ENCODE measurements at regions not wholly inside any gene's neighbourhood (a gene's known extent, or its start where the extent isn't known, plus 50 kb on each side); places are given as distances from the start of the nearest gene placed in this dataset.

- ATAC-seq: no peak
- no peak for TF ChIP-seq KLF16 (IDR thresholded peaks at IDR 0.05)
- no peak for TF ChIP-seq CEBPZ (IDR thresholded peaks at IDR 0.05; ENCODE audit: borderline replicate concordance, low read depth, low read length)
- TF ChIP-seq RBBP5 (IDR thresholded peaks at IDR 0.05; ENCODE audit: borderline replicate concordance, insufficient read depth, low read length, poor library complexity, severe bottlenecking): no peak
- no peak for TF ChIP-seq MCM7 (IDR thresholded peaks at IDR 0.05)
- TF ChIP-seq ZNF785 (CRISPR knock-in tag; IDR thresholded peaks at IDR 0.05): no peak
- no peak for TF ChIP-seq CHD1 (IDR thresholded peaks at IDR 0.05; ENCODE audit: low read length)
- TF ChIP-seq ZNF436 (CRISPR knock-in tag; IDR thresholded peaks at IDR 0.05): no peak
- no peak for TF ChIP-seq TFE3 (CRISPR knock-in tag; IDR thresholded peaks at IDR 0.05)
- TF ChIP-seq GATA2 (CRISPR knock-in tag; IDR thresholded peaks at IDR 0.05): no peak
- TF ChIP-seq MXI1 (IDR thresholded peaks at IDR 0.05; ENCODE audit: low read depth, low read length): no peak
- no peak for TF ChIP-seq ELF2 (CRISPR knock-in tag; IDR thresholded peaks at IDR 0.05)
- no peak for TF ChIP-seq CCAR2 (IDR thresholded peaks at IDR 0.05; ENCODE audit: low read depth, low read length)
- no peak for TF ChIP-seq USF1 (CRISPR knock-in tag; IDR thresholded peaks at IDR 0.05)
- TF ChIP-seq ZNF140 (CRISPR knock-in tag; IDR thresholded peaks at IDR 0.05): no peak
- no peak for TF ChIP-seq SNIP1 (IDR thresholded peaks at IDR 0.05; ENCODE audit: low read depth)
- no peak for TF ChIP-seq ZSCAN32 (CRISPR knock-in tag; IDR thresholded peaks at IDR 0.05)
- Histone ChIP-seq H3K9me1 (ENCODE audit: control insufficient read depth, insufficient read depth, low read length) (no peaks in the 10 kb centered on the region), H3K4me3 (no peak overlapping the region), H3K4me2 (ENCODE audit: insufficient read depth, low read length) (no peak overlapping the region), H3K4me1 (replicated peaks in 1 of 2; ENCODE audit: control insufficient read depth in 2 of 2, insufficient read depth in 2 of 2, low read length in 2 of 2) (no peaks in the 10 kb centered on the region), H3K9ac (ENCODE audit: insufficient read depth in 1 of 2, low read depth in 2 of 2, low read length in 2 of 2) (no peak overlapping the region), H3K27me3 (ENCODE audit: control insufficient read depth in 2 of 2, insufficient read depth in 2 of 2, low read length in 2 of 2) (no peaks in the 10 kb centered on the region), H3K79me2 (ENCODE audit: control insufficient read depth, insufficient read depth, low read length) (no peaks in the 10 kb centered on the region), H3K36me3 (ENCODE audit: control insufficient read depth, insufficient read depth, low read length) (no peaks in the 10 kb centered on the region), H3K9me3 (replicated peaks; ENCODE audit: control insufficient read depth, insufficient read depth, low read depth, low read length) (no peaks in the 10 kb centered on the region), H2AFZ (ENCODE audit: low read depth, low read length) (no peak overlapping the region), H4K20me1 (replicated peaks; ENCODE audit: control insufficient read depth, insufficient read depth, low read length) (no peaks in the 10 kb centered on the region), H3K27ac (ENCODE audit: extremely low read depth, low read depth, low read length) (no peak overlapping the region)
- no TSS peak for BruUV-seq (replicated peaks)
- in situ Hi-C loops (cut with MboI) (no loop called here), intact Hi-C loops (cut with micrococcal nuclease) (no loop called here)
- FAIRE-seq: no peak
- DNase-seq (ENCODE audit: extremely low read depth in 1 of 4, low spot score in 3 of 4): no peak
- ChIA-PET CTCF (ENCODE audit: low intra/inter-chr PET ratio) (no interaction called here), POLR2A (no interaction called here)
- 0% methylated on average over 3 of the region's 3 CpGs for WGBS (ENCODE audit: insufficient coverage, low coverage, missing lambda C conversion rate)
These were observed 300.1 kb downstream of the HACE1 start for GRCh38 chr6:104559435-104560202.
